ENCODE measurements at regions not wholly inside any gene's neighbourhood (a gene's known extent, or its start where the extent isn't known, plus 50 kb on each side); places are given as distances from the start of the nearest gene placed in this dataset.
"Not testable (repeated sequence)": the region's sequence is repeated elsewhere in the genome, so short reads cannot be mapped to it uniquely, and the experiment has no call there.

GRCh38 chr16:29094729-29095624, 110.1 kb downstream of the LAT start:
- H3K4me3 ChIP-seq; H3K9me3 ChIP-seq; H3K36me3 ChIP-seq; H3K27ac ChIP-seq; H3K4me1 ChIP-seq; H3K27me3 ChIP-seq; intact Hi-C loops (cut with DNase I); DNase-seq: not testable (repeated sequence)
- WGBS, 2 donors = 26 to 48% methylated on average over 11 of the region's 13 CpGs
- TF ChIP-seq CTCF (IDR thresholded peaks at IDR 0.05) = peak in 3 of 4 experiments; percentile 18 to 30 (median 23)

GRCh38 chr16:29094325-29094724, 109.5 kb downstream of the LAT start:
- H3K27ac ChIP-seq; intact Hi-C loops (cut with DNase I); H3K4me1 ChIP-seq; H3K9me3 ChIP-seq; H3K27me3 ChIP-seq; H3K36me3 ChIP-seq; H3K4me3 ChIP-seq; DNase-seq: not testable (repeated sequence)
- WGBS, 2 donors = 27 to 55% methylated on average over 3 of the region's 3 CpGs

- H3K4me3 ChIP-seq, DNase-seq: not testable (repeated sequence)
Measured at GRCh38 chr16:29089679-29090078, 104.8 kb downstream of the LAT start.

GRCh38 chr16:29087673-29088072, 102.8 kb downstream of the LAT start:
- intact Hi-C loops (cut with DNase I); H3K9me3 ChIP-seq; H3K27ac ChIP-seq; H3K4me3 ChIP-seq; DNase-seq; H3K4me1 ChIP-seq; H3K27me3 ChIP-seq: not testable (repeated sequence)
- H3K36me3 ChIP-seq = peaks cover 0 to 15% (median 3%) of the 10 kb centered on the region in 4 donors
- WGBS, 2 donors = 72 to 78% methylated on average over 4 of the region's 4 CpGs

More at GRCh38 chr16:29089679-29090078, 104.8 kb downstream of the LAT start:
- H3K4me1 ChIP-seq; H3K9me3 ChIP-seq; H3K27me3 ChIP-seq; H3K27ac ChIP-seq; intact Hi-C loops (cut with DNase I): not testable (repeated sequence)
- peaks cover 0 to 15% (median 3%) of the 10 kb centered on the region in 4 donors for H3K36me3 ChIP-seq

- H3K4me1 ChIP-seq; intact Hi-C loops (cut with DNase I); DNase-seq; H3K9me3 ChIP-seq; H3K27me3 ChIP-seq: not testable (repeated sequence)
- H3K4me3 ChIP-seq = peak overlapping the region; percentile 18 to 46 (median 38)
- 4 to 6% methylated on average over 31 to 32 of the region's 74 CpGs for WGBS, 2 donors
- peak overlapping the region; percentile 42 to 63 (median 52) for H3K27ac ChIP-seq
- H3K36me3 ChIP-seq = peaks cover 0 to 14% (median 3%) of the 10 kb centered on the region in 4 donors
Measured at GRCh38 chr16:29081829-29082639, 97.2 kb downstream of the LAT start.

- H3K4me1 ChIP-seq; intact Hi-C loops (cut with DNase I); H3K9me3 ChIP-seq; H3K36me3 ChIP-seq; H3K27me3 ChIP-seq: not testable (repeated sequence)
- peak in 1 of 4 donors; percentile 17 for TF ChIP-seq POLR2AphosphoS5 (IDR thresholded peaks at IDR 0.05)
- H3K4me3 ChIP-seq = peak overlapping the region; percentile 21 to 49 (median 47)
- peak overlapping the region; percentile 74 to 83 (median 80) for H3K27ac ChIP-seq
- 10 to 19% methylated on average over 38 of the region's 38 CpGs for WGBS, 2 donors
- peak; percentile 66 for DNase-seq
Measured at GRCh38 chr16:29074554-29075402, 89.9 kb downstream of the LAT start.

- H3K36me3 ChIP-seq; H3K9me3 ChIP-seq; H3K27ac ChIP-seq; DNase-seq; H3K27me3 ChIP-seq; H3K4me3 ChIP-seq; intact Hi-C loops (cut with DNase I); H3K4me1 ChIP-seq: not testable (repeated sequence)
- WGBS, 2 donors = no CpG with 5 or more reads among the region's 4 CpGs
Measured at GRCh38 chr16:29062235-29062634, 77.4 kb downstream of the LAT start.

GRCh38 chr16:29061467-29061921, 76.6 kb downstream of the LAT start:
- H3K9me3 ChIP-seq; H3K27me3 ChIP-seq; H3K36me3 ChIP-seq; H3K27ac ChIP-seq; DNase-seq; H3K4me1 ChIP-seq; H3K4me3 ChIP-seq; intact Hi-C loops (cut with DNase I): not testable (repeated sequence)
- WGBS, 2 donors = 92 to 95% methylated on average over 3 to 4 of the region's 7 CpGs

- DNase-seq; H3K9me3 ChIP-seq; intact Hi-C loops (cut with DNase I); H3K27me3 ChIP-seq; H3K4me3 ChIP-seq; H3K36me3 ChIP-seq; H3K27ac ChIP-seq; H3K4me1 ChIP-seq: not testable (repeated sequence)
- 89 to 95% methylated on average over 34 to 40 of the region's 53 CpGs for WGBS, 2 donors
Measured at GRCh38 chr16:29060022-29060810, 75.4 kb downstream of the LAT start.

GRCh38 chr16:29059575-29059974, 74.7 kb downstream of the LAT start:
- H3K36me3 ChIP-seq; intact Hi-C loops (cut with DNase I); H3K27me3 ChIP-seq; H3K4me1 ChIP-seq; H3K27ac ChIP-seq; H3K4me3 ChIP-seq; H3K9me3 ChIP-seq; DNase-seq: not testable (repeated sequence)
- no CpG with 5 or more reads among the region's 5 CpGs for WGBS, 2 donors

Data from sigmoid colon (tissue), 6 donors.